ENCODE measurements at regions not wholly inside any gene's neighbourhood (a gene's known extent, or its start where the extent isn't known, plus 50 kb on each side); places are given as distances from the start of the nearest gene placed in this dataset.

DNA sequence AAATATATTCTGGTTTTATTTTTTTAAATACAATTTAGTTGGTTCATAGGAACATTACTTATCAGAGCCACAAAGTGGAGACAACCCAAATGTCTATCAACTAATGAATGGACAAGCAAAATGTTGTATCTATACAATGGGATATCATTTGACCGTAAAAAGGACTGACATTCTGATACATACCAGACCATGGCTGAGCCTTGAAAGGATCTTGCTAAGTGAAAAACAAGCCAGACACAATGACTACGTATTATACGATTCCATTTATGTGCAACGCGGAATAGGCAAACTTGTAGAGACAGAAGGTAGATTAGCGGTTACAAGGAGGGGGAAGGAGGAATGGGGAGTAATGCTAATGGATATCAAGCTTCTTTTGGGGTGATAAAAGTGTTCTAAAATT lies 621.6 kb downstream of the BNC2 start:
- TF ChIP-seq, protein P1, sequence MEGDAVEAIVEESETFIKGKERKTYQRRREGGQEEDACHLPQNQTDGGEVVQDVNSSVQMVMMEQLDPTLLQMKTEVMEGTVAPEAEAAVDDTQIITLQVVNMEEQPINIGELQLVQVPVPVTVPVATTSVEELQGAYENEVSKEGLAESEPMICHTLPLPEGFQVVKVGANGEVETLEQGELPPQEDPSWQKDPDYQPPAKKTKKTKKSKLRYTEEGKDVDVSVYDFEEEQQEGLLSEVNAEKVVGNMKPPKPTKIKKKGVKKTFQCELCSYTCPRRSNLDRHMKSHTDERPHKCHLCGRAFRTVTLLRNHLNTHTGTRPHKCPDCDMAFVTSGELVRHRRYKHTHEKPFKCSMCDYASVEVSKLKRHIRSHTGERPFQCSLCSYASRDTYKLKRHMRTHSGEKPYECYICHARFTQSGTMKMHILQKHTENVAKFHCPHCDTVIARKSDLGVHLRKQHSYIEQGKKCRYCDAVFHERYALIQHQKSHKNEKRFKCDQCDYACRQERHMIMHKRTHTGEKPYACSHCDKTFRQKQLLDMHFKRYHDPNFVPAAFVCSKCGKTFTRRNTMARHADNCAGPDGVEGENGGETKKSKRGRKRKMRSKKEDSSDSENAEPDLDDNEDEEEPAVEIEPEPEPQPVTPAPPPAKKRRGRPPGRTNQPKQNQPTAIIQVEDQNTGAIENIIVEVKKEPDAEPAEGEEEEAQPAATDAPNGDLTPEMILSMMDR (IDR thresholded peaks at IDR 0.05) = no peak
- no peak for TF ChIP-seq ZFX (IDR thresholded peaks at IDR 0.05; ENCODE audit: borderline replicate concordance)

All from 22Rv1 (cell line).